ENCODE measurements at regions not wholly inside any gene's neighbourhood (a gene's known extent, or its start where the extent isn't known, plus 50 kb on each side); places are given as distances from the start of the nearest gene placed in this dataset.
"Not testable (repeated sequence)": the region's sequence is repeated elsewhere in the genome, so short reads cannot be mapped to it uniquely, and the experiment has no call there.

DNA sequence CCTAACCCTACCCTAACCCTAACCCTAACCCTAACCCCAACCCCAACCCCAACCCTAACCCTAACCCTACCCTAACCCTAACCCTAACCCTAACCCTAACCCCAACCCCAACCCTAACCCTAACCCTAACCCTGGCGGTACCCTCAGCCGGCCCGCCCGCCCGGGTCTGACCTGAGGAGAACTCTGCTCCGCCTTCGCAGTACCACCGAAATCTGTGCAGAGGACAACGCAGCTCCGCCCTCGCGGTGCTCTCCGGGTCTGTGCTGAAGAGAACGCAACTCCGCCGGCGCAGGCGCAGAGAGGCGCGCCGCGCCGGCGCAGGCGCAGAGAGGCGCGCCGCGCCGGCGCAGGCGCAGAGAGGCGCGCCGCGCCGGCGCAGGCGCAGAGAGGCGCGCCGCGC, 56.1 kb upstream of the IQSEC3 start:
- DNase-seq (ENCODE audit: low read depth in 2 of 2); H3K4me3 ChIP-seq (replicated peaks in 1 of 2; ENCODE audit: low read depth in 2 of 2, low read length in 2 of 2): not testable (repeated sequence)

DNA sequence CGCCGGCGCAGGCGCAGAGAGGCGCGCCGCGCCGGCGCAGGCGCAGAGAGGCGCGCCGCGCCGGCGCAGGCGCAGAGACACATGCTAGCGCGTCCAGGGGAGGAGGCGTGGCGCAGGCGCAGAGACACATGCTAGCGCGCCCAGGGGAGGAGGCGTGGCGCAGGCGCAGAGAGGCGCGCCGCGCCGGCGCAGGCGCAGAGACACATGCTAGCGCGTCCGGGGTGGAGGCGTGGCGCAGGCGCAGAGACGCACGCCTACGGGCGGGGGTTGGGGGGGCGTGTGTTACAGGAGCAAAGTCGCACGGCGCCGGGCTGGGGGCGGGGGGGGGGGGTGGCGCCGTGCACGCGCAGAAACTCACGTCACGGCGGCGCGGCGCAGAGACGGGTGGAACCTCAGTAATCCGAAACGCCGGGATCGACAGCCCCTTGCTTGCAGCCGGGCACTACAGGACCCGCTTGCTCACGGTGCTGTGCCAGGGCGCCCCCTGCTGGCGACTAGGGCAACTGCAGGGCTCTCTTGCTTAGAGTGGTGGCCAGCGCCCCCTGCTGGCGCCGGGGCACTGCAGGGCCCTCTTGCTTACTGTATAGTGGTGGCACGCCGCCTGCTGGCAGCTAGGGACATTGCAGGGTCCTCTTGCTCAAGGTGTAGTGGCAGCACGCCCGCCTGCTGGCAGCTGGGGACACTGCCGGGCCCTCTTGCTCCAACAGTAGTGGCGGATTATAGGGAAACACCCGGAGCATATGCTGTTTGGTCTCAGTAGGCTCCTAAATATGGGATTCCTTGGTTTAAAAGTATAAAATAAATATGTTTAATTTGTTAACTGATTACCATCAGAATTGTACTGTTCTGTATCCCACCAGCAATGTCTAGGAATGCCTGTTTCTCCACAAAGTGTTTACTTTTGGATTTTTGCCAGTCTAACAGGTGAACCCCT, 55.4 kb upstream of the IQSEC3 start:
- DNase-seq (ENCODE audit: low read depth in 2 of 2), result not testable (repeated sequence)

DNA sequence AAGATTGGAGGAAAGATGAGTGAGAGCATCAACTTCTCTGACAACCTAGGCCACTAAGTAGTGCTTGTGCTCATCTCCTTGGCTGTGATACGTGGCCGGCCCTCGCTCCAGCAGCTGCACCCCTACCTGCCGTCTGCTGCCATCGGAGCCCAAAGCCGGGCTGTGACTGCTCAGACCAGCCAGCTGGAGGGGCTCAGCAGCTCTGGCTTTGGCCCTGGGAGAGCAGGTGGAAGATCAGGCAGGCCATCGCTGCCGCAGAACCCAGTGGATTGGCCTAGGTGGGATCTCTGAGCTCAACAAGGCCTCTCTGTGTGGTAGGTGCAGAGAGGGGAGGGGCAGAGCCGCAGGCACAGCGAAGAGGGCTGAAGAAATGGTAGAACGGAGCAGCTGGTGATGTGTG, 54.3 kb upstream of the IQSEC3 start:
- not testable (repeated sequence) for H3K4me3 ChIP-seq (replicated peaks in 1 of 2; ENCODE audit: low read depth in 2 of 2, low read length in 2 of 2); DNase-seq (ENCODE audit: low read depth in 2 of 2)

More for the DNA sequence above, 55.4 kb upstream of the IQSEC3 start:
- H3K4me3 ChIP-seq (replicated peaks in 1 of 2; ENCODE audit: low read depth in 2 of 2, low read length in 2 of 2), result not testable (repeated sequence)

DNA sequence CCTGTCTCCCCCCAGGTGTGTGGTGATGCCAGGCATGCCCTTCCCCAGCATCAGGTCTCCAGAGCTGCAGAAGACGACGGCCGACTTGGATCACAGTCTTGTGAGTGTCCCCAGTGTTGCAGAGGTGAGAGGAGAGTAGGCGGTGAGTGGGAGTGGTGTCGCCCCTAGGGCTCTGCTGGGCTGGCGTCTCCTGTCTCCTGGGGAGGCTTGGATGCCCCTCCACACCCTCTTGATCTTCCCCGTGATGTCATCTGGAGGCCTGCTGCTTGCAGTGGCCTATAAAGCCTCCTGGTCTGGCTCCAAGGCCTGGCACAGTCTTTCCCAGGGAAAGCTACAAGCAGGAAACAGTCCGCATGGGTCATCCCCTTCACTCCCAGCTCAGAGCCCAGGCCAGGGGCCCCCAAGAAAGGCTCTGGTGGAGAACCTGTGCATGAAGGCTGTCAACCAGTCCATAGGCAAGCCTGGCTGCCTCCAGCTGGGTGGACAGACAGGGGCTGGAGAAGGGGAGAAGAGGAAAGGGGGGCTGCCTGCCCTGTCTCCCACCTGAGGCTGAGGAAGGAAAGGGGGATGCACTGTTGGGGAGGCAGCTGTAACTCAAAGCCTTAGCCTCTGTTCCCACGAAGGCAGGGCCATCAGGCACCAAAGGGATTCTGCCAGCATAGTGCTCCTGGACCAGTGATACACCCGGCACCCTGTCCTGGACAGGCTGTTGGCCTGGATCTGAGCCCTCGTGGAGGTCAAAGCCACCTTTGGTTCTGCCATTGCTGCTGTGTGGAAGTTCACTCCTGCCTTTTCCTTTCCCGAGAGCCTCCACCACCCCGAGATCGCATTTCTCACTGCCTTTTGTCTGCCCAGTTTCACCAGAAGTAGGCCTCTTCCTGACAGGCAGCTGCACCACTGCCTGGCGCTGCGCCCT, 53.6 kb upstream of the IQSEC3 start:
- not testable (repeated sequence) for H3K4me3 ChIP-seq (replicated peaks in 1 of 2; ENCODE audit: low read depth in 2 of 2, low read length in 2 of 2); DNase-seq (ENCODE audit: low read depth in 2 of 2)

GRCh38 chr12:13841-14240, 52.7 kb upstream of the IQSEC3 start:
- peak in 1 of 2 donors; percentile 21 for DNase-seq (ENCODE audit: low read depth in 2 of 2)

GRCh38 chr12:14696-15095, 51.9 kb upstream of the IQSEC3 start:
- not testable (repeated sequence) for H3K4me3 ChIP-seq (replicated peaks in 1 of 2; ENCODE audit: low read depth in 2 of 2, low read length in 2 of 2); DNase-seq (ENCODE audit: low read depth in 2 of 2)

More at GRCh38 chr12:13841-14240, 52.7 kb upstream of the IQSEC3 start:
- not testable (repeated sequence) for H3K4me3 ChIP-seq (replicated peaks in 1 of 2; ENCODE audit: low read depth in 2 of 2, low read length in 2 of 2)

DNA sequence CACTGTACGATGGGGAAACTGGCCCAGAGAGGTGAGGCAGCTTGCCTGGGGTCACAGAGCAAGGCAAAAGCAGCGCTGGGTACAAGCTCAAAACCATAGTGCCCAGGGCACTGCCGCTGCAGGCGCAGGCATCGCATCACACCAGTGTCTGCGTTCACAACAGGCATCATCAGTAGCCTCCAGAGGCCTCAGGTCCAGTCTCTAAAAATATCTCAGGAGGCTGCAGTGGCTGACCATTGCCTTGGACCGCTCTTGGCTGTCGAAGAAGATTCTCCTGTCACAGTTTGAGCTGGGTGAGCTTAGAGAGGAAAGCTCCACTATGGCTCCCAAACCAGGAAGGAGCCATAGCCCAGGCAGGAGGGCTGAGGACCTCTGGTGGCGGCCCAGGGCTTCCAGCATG, 51.2 kb upstream of the IQSEC3 start:
- not testable (repeated sequence) for H3K4me3 ChIP-seq (replicated peaks in 1 of 2; ENCODE audit: low read depth in 2 of 2, low read length in 2 of 2); DNase-seq (ENCODE audit: low read depth in 2 of 2)

DNA sequence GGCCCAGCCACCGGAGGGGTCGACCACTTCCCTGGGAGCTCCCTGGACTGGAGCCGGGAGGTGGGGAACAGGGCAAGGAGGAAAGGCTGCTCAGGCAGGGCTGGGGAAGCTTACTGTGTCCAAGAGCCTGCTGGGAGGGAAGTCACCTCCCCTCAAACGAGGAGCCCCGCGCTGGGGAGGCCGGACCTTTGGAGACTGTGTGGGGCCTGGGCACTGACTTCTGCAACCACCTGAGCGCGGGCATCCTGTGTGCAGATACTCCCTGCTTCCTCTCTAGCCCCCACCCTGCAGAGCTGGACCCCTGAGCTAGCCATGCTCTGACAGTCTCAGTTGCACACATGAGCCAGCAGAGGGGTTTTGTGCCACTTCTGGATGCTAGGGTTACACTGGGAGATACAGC, 50.5 kb upstream of the IQSEC3 start:
- H3K4me3 ChIP-seq (replicated peaks in 1 of 2; ENCODE audit: low read depth in 2 of 2, low read length in 2 of 2); DNase-seq (ENCODE audit: low read depth in 2 of 2): not testable (repeated sequence)

DNA sequence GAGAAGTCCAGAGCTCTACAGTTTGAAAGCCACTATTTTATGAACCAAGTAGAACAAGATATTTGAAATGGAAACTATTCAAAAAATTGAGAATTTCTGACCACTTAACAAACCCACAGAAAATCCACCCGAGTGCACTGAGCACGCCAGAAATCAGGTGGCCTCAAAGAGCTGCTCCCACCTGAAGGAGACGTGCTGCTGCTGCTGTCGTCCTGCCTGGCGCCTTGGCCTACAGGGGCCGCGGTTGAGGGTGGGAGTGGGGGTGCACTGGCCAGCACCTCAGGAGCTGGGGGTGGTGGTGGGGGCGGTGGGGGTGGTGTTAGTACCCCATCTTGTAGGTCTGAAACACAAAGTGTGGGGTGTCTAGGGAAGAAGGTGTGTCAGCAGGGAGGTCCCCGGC, 50.0 kb upstream of the IQSEC3 start:
- H3K4me3 ChIP-seq (replicated peaks in 1 of 2; ENCODE audit: low read depth in 2 of 2, low read length in 2 of 2); DNase-seq (ENCODE audit: low read depth in 2 of 2): not testable (repeated sequence)
